ENCODE measurements at regions not wholly inside any gene's neighbourhood (a gene's known extent, or its start where the extent isn't known, plus 50 kb on each side); places are given as distances from the start of the nearest gene placed in this dataset.

- TF ChIP-seq FOXP2 (optimal IDR thresholded peaks at IDR 0.05; ENCODE audit: borderline replicate concordance, extremely low read depth, extremely low read length, insufficient read depth) (no peak), SIN3A (IDR thresholded peaks at IDR 0.05; ENCODE audit: borderline replicate concordance, insufficient read depth, low read length) (no peak), REST (IDR thresholded peaks at IDR 0.05; ENCODE audit: insufficient read depth in 1 of 2, low read depth in 2 of 2, low read length in 2 of 2) (no peak), POLR2AphosphoS5 (IDR thresholded peaks at IDR 0.05; ENCODE audit: low read depth, low read length) (no peak), TAF1 (IDR thresholded peaks at IDR 0.05; ENCODE audit: borderline replicate concordance, insufficient read depth, low read length) (no peak)
Observed at GRCh38 chr10:43759216-43759615, 110.5 kb upstream of the ZNF32 start.

- TF ChIP-seq POLR2AphosphoS5 (IDR thresholded peaks at IDR 0.05; ENCODE audit: low read depth, low read length) (no peak), TAF1 (IDR thresholded peaks at IDR 0.05; ENCODE audit: borderline replicate concordance, insufficient read depth, low read length) (no peak), SIN3A (IDR thresholded peaks at IDR 0.05; ENCODE audit: borderline replicate concordance, insufficient read depth, low read length) (no peak), REST (IDR thresholded peaks at IDR 0.05; ENCODE audit: insufficient read depth in 1 of 2, low read depth in 2 of 2, low read length in 2 of 2) (no peak), FOXP2 (optimal IDR thresholded peaks at IDR 0.05; ENCODE audit: borderline replicate concordance, extremely low read depth, extremely low read length, insufficient read depth) (no peak)
Observed at GRCh38 chr10:43756341-43756740, 107.7 kb upstream of the ZNF32 start.

- no peak for TF ChIP-seq REST (IDR thresholded peaks at IDR 0.05; ENCODE audit: insufficient read depth in 1 of 2, low read depth in 2 of 2, low read length in 2 of 2)
Observed at GRCh38 chr10:43754569-43755260, 106.0 kb upstream of the ZNF32 start.

- TF ChIP-seq SIN3A (IDR thresholded peaks at IDR 0.05; ENCODE audit: borderline replicate concordance, insufficient read depth, low read length): no peak
- no peak for TF ChIP-seq REST (IDR thresholded peaks at IDR 0.05; ENCODE audit: insufficient read depth in 1 of 2, low read depth in 2 of 2, low read length in 2 of 2)
- no peak for TF ChIP-seq TAF1 (IDR thresholded peaks at IDR 0.05; ENCODE audit: borderline replicate concordance, insufficient read depth, low read length)
- TF ChIP-seq POLR2AphosphoS5 (IDR thresholded peaks at IDR 0.05; ENCODE audit: low read depth, low read length): no peak
- TF ChIP-seq FOXP2 (optimal IDR thresholded peaks at IDR 0.05; ENCODE audit: borderline replicate concordance, extremely low read depth, extremely low read length, insufficient read depth): no peak
Observed at GRCh38 chr10:43753397-43754061, 104.8 kb upstream of the ZNF32 start.
